ENCODE measurements at regions not wholly inside any gene's neighbourhood (a gene's known extent, or its start where the extent isn't known, plus 50 kb on each side); places are given as distances from the start of the nearest gene placed in this dataset.
"Not testable (repeated sequence)": the region's sequence is repeated elsewhere in the genome, so short reads cannot be mapped to it uniquely, and the experiment has no call there.

DNA sequence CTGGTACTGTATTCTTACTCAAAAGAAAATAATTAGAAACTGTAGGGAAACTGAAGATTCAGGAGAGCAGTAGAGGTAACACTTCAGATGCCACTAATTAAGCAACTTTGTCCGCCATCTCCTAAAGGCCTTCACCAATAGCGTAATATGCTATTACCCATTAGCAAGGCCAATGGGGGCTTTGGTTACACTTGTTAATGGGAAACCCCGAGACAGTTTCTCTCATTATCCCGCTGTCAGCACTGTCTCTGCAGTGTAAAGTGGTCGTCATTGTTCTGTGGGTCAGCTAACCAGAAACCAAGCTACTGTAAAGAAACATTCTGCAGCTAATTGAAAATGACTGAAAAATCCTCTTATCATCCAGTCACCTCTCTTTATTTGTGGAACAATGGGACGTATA is 468.0 kb upstream of the POU3F2 start:
- no peak for DNase-seq

- no peak for DNase-seq
Measured at GRCh38 chr6:98380589-98380988, 453.8 kb upstream of the POU3F2 start.

DNA sequence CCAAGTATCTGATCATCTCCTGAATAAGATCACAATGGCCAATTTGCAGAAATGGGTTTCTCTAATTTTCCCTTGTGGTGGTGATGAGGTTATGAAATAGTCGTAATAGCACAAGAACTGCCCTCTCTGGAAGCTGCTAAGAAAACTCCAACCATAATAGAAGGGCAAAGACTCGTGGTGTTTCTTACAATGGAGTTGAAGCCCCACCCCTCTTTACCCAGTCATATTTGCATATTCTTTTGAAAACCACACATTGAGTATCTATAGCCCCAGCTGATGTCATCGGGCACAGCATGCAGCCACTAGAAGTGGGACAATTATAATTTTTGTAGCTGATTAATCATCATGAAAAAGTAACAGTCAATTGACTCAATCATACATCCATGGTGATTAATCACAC is 452.1 kb upstream of the POU3F2 start:
- DNase-seq = no peak

DNA sequence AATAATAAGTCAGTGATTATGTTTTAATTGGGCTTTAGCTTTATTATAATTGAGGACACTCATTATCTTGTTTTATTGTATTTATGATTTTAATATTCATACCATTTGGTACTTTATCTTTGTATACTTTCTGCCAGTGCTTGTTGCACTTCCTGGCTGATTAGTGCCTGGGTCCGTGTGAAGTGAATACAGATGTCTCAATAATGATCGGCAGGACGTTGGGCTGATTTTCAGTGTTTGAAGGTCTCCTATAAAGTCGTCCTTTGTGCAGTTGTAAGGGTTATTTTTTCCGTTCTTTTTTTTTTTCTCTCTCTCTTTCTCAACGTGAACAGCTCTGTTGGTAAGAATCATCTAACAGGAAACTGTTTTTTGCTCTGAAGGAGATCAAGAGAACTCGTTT is 450.0 kb upstream of the POU3F2 start:
- no peak for DNase-seq

DNA sequence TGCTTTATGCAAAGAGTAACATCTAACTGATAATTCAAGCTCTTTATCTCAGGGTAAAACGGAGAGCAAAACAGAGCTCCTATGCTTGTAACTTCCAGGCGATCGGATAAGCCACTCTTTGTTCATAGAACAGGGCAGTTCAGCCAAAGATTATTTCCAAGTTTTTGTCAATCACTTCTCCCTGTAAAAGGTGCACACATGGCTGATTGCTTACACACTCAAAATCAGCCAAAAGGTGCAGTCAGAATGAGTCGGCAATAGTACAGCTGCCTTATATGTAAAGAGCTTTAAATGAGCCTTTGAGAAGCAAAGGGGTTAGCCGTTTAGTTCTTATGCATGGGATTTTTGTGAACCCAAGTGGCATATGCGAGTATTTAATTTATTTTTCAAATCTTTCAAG is 449.6 kb upstream of the POU3F2 start:
- no peak for DNase-seq

DNA sequence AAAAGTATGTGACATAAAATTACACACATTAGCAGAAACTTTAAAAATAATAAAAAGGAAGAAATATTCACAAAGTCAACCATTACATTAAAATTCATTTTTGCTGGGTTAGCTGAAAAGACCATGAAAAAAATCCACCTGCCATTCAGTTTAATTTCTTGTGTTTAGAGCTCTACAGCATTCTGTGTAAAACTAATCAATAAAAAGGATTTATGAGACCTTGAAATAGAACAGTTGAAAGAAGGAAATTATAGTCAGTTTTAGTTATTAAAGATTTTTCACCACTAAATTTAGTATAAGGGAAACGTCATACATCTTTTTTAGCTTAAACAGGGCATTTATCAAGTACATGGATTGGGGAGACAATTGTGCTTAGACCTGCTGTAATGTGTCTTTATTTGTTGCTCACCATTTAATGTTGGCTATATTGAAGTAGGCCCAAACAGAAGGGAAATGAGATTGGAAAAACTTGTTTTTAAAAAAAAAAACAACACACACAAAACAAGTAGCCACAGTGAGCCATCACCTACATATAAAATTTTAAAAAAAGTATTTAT is 438.7 kb upstream of the POU3F2 start:
- no peak for DNase-seq

DNA sequence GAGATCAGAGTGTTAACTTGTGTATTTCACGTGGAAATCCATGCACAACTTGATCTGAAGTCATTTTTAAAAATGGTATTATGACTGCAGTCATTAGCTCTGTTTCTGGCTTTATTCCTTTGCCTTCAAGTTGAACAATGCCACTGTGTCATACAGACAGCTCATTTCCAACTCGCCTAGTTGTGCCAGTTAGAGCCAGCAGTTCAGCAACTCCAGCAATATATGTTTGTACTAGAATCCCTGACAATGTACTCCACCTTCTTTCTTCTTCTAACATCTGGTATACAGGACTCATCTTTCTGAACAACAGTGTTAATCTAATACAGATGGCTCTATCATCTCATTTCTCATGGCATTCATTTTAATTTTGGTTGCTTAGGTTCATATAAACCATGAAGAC is 418.3 kb upstream of the POU3F2 start:
- no peak for DNase-seq

DNA sequence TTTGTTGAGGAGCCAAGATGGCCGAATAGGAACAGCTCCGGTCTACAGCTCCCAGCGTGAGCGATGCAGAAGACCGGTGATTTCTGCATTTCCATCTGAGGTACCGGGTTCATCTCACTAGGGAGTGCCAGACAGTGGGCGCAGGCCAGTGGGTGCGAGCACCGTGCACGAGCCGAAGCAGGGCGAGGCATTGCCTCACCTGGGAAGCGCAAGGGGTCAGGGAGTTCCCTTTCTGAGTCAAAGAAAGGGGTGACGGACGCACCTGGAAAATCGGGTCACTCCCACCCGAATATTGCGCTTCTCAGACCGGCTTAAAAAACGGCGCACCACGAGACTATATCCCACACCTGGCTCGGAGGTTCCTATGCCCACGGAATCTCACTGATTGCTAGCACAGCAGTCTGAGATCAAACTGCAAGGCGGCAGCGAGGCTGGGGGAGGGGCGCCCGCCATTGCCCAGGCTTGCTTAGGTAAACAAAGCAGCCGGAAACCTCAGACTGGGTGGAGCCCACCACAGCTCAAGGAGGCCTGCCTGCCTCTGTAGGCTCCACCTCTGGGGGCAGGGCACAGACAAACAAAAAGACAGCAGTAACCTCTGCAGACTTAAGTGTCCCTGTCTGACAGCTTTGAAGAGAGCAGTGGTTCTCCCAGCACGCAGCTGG is 417.7 kb upstream of the POU3F2 start:
- DNase-seq = not testable (repeated sequence)

GRCh38 chr6:98433325-98434056 is 400.9 kb upstream of the POU3F2 start:
- no peak for DNase-seq

GRCh38 chr6:98443633-98444032 is 390.7 kb upstream of the POU3F2 start:
- DNase-seq = no peak

GRCh38 chr6:98452685-98453084 is 381.7 kb upstream of the POU3F2 start:
- no peak for DNase-seq

GRCh38 chr6:98454809-98455322 is 379.5 kb upstream of the POU3F2 start:
- no peak for DNase-seq

DNA sequence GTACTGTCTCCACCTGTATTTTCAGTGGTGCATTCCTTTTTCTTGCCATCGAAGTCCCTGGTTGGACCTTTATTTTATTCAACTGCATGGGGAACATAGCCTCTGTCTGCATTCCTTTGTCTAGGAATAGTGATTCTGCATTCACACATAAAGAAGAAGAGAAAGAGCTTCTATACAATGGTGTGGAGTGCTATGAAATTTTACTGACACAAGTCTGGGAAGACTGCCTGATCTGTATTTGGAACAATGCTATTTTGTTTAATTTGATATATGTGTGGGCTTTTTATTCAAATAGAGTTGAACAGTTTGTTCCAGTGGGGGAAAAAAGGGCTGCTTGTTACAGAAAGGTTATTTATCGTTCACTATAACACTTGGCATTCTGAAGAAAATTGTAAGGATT is 375.7 kb upstream of the POU3F2 start:
- no peak for DNase-seq

DNA sequence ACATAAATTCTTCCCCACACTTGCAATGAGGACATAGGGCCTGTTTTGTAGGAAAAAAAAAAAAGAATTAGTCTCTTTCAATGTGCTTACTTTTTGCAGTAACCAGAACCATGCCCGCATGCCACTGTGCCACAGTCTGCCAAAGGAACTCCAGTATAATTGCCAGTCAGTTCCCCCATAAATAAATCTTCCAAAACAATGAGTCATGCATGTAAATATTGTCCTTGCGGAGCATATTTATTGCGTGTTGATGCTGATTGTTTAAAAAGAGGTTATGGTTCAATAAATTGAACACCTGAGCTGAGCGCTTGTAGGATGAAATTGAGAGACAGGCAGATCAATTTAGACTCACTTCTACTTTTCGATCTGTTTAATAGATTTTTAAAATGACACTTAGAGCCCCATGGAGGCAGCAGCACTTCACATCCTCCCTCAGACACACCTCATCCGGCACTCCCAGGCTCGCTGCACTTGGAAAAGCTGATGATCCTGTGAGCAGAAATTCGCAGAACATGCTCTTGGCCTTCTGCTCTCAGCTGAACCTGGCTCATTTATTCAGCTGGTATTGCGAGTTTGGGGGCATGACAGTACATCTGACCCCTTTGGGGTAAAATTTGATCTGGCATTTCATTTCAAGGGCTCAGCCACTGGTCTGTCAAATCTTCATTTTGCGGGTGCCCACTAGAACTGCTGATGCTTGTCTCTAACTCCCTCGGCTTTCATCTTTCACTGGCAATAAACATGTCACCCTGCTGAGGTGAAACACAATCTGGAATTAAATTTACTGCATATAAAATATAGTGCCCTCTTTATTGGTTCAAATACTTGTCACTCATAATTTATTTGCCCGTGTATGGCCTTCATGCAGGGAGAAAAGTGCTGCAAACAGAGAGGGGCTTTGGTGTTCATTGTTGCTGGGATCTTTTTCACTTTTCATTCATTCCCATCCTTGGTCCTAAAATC is 371.1 kb upstream of the POU3F2 start:
- no peak for DNase-seq

GRCh38 chr6:98467091-98467490 is 367.3 kb upstream of the POU3F2 start:
- DNase-seq = no peak

GRCh38 chr6:98467902-98468301 is 366.5 kb upstream of the POU3F2 start:
- DNase-seq = no peak

DNA sequence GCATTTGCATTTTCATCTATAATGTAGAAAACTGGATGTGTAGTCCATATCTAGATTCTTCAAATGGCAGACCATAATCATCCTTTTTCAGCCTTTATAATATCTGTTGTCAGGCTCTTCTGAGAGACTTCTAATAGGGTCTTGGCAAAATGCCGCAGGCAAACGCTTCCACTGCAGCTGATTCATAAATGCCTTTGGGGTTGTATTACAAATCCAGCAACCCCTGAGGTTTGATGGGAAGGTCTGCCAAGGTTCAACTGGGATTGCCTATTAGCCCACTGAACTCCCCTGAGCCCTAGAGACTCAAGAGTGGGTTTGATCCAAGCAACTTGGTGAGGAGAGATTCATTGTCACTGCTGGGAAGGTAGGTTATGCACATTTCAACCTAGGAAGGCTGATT is 365.2 kb upstream of the POU3F2 start:
- DNase-seq = no peak

GRCh38 chr6:98470821-98471220 is 363.6 kb upstream of the POU3F2 start:
- no peak for DNase-seq

DNA sequence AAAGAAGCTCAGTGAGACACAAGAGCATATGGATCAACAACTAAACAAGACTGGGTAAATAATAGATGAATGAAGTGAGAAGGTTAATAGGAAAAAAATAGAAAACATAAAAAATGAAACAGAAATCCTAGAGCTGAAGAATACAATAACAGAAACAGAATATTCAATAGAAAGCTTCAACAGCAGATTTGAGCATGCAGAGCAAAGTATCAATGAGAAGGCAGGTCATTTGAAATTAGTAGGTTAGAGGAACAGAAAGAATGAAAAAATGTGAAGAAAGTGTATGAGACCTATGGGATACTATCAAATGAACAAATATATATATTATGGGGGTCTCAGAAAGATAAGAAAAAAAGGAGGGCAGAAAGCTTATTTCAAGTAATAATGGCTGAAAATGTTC is 362.9 kb upstream of the POU3F2 start:
- no peak for DNase-seq

DNA sequence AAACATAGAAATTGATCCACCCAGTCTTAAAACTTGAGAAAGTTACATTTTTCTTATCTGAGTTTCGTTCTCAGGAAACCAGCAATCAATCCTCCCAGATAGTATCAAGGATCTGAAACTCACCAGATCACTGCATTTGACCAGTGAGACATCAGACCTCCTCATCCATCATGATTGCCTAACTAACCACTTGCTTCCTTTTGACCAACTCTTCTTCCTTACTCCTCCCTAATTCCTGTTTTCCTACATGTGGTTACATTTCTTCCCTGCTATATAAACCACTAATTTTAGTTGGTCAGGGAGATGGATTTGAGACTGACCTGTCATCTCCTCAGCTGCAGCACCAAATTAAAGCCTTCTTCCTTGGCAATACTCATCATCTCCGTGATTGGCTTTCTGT is 357.1 kb upstream of the POU3F2 start:
- DNase-seq = no peak

GRCh38 chr6:98484696-98485095 is 349.7 kb upstream of the POU3F2 start:
- no peak for DNase-seq

DNA sequence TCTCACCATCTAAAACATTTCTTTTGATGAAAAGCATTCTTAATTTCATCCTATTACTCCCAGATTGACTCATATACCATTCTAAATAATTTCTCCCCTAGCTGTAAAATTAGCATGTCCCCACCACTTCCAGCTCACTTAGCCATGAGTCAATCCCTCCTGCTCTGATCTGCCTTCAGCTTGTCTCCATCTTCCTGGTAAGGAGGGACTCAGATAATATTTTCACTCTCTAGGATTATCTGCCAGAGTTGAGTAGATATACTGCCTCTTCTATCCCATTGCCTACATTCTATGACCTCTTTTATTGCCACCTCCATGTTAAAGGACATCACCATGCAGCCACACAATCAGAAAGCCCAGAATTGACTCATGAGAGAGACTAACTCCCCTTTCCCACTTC is 348.8 kb upstream of the POU3F2 start:
- no peak for DNase-seq

DNA sequence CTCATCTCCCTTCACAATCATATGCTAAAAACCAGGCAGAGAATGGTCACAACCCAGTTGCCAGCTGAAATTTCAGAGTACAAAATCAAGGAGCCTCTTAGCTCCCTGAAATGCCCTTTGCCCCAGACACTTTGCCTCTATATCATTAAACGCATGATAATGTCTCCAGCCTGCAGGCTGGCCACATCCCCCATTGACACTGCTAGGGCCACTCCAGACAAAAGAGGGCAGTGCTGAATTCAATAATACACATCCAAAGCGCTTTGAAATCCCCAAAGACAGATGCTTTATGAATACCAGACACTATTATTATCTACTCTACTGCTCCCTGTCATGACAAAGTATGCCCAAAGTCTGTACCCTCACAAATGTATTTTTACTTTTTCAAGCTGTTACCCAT is 348.3 kb upstream of the POU3F2 start:
- no peak for DNase-seq

Measured in fibroblast of skin of right biceps (primary cell).